ENCODE measurements at regions not wholly inside any gene's neighbourhood (a gene's known extent, or its start where the extent isn't known, plus 50 kb on each side); places are given as distances from the start of the nearest gene placed in this dataset.

- TF ChIP-seq CTCF (IDR thresholded peaks at IDR 0.05) (no peak), POLR2AphosphoS5 (IDR thresholded peaks at IDR 0.05; ENCODE audit: low read depth, low read length) (no peak), SIN3A (IDR thresholded peaks at IDR 0.05; ENCODE audit: borderline replicate concordance, insufficient read depth, low read depth, low read length) (no peak)
Observed at GRCh38 chr12:91813701-91814100, 331.9 kb downstream of the BTG1 start.
